NCI-H345 (cell line): ENCODE measurements at regions not wholly inside any gene's neighbourhood (a gene's known extent, or its start where the extent isn't known, plus 50 kb on each side); places are given as distances from the start of the nearest gene placed in this dataset.
"Not testable (repeated sequence)": the region's sequence is repeated elsewhere in the genome, so short reads cannot be mapped to it uniquely, and the experiment has no call there.

Source experiments
- DNase-seq: peaks from one replicate; lab custom pipeline; 2025; lab: John Stamatoyannopoulos, UW

GRCh38 chr1:104946558-104947210 is 1197.0 kb downstream of the AMY1C start:
- no peak for DNase-seq

GRCh38 chr1:104953555-104953954 is 1203.9 kb downstream of the AMY1C start:
- DNase-seq, result no peak

GRCh38 chr1:104973516-104973915 is 1223.8 kb downstream of the AMY1C start:
- DNase-seq, result no peak

- DNase-seq, result no peak
Observed at GRCh38 chr1:104979651-104980050, 1230.0 kb downstream of the AMY1C start.

- peak; percentile 5 for DNase-seq
Observed at GRCh38 chr1:104987210-104987609, 1237.5 kb downstream of the AMY1C start.

GRCh38 chr1:104989012-104989411 is 1239.3 kb downstream of the AMY1C start:
- no peak for DNase-seq

- DNase-seq, result peak; percentile 89
Observed at GRCh38 chr1:104991702-104992101, 1242.0 kb downstream of the AMY1C start.

- no peak for DNase-seq
Observed at GRCh38 chr1:105000793-105001192, 1251.1 kb downstream of the AMY1C start.

- no peak for DNase-seq
Observed at GRCh38 chr1:105004515-105004914, 1254.8 kb downstream of the AMY1C start.

- DNase-seq, result no peak
Observed at GRCh38 chr1:105005594-105006195, 1256.0 kb downstream of the AMY1C start.

GRCh38 chr1:105017587-105017986 is 1267.9 kb downstream of the AMY1C start:
- no peak for DNase-seq

GRCh38 chr1:105023719-105024118 is 1274.0 kb downstream of the AMY1C start:
- no peak for DNase-seq

- no peak for DNase-seq
Observed at GRCh38 chr1:105027838-105028471, 1278.3 kb downstream of the AMY1C start.

- DNase-seq, result no peak
Observed at GRCh38 chr1:105072446-105072845, 1322.7 kb downstream of the AMY1C start.

GRCh38 chr1:105072850-105073249 is 1323.2 kb downstream of the AMY1C start:
- no peak for DNase-seq

- DNase-seq, result no peak
Observed at GRCh38 chr1:105073660-105074059, 1324.0 kb downstream of the AMY1C start.

- DNase-seq, result no peak
Observed at GRCh38 chr1:105083611-105084010, 1333.9 kb downstream of the AMY1C start.

GRCh38 chr1:105087506-105087905 is 1337.8 kb downstream of the AMY1C start:
- DNase-seq, result no peak

GRCh38 chr1:105088166-105088565 is 1338.5 kb downstream of the AMY1C start:
- no peak for DNase-seq

- DNase-seq, result not testable (repeated sequence)
Observed at GRCh38 chr1:105093893-105094292, 1344.2 kb downstream of the AMY1C start.

GRCh38 chr1:105100102-105100501 is 1350.4 kb downstream of the AMY1C start:
- no peak for DNase-seq

GRCh38 chr1:105101261-105101660 is 1351.6 kb downstream of the AMY1C start:
- no peak for DNase-seq

- no peak for DNase-seq
Observed at GRCh38 chr1:105102371-105102770, 1352.7 kb downstream of the AMY1C start.
